Renal cortical epithelial cell (primary cell): ENCODE measurements at regions not wholly inside any gene's neighbourhood (a gene's known extent, or its start where the extent isn't known, plus 50 kb on each side); places are given as distances from the start of the nearest gene placed in this dataset.

Source experiments
- DNase-seq: peaks from one replicate; pipeline ENCODE4 v3.0.0-alpha.2; 2011; ENCODE audit warnings: low read depth

- no peak for DNase-seq
Observed at GRCh38 chr5:165272436-165272835, 1767.0 kb downstream of the MAT2B start.

- DNase-seq, result no peak
Observed at GRCh38 chr5:165277661-165278060, 1772.2 kb downstream of the MAT2B start.

GRCh38 chr5:165282491-165282890, 1777.1 kb downstream of the MAT2B start:
- DNase-seq, result no peak

GRCh38 chr5:165286692-165287091, 1781.3 kb downstream of the MAT2B start:
- DNase-seq, result no peak

- DNase-seq, result no peak
Observed at GRCh38 chr5:165290535-165290934, 1785.1 kb downstream of the MAT2B start.

GRCh38 chr5:165296401-165297130, 1791.1 kb downstream of the MAT2B start:
- no peak for DNase-seq

- DNase-seq, result no peak
Observed at GRCh38 chr5:165304193-165304827, 1798.9 kb downstream of the MAT2B start.

- no peak for DNase-seq
Observed at GRCh38 chr5:165305596-165305995, 1800.2 kb downstream of the MAT2B start.

- DNase-seq, result no peak
Observed at GRCh38 chr5:165309446-165309845, 1804.0 kb downstream of the MAT2B start.

- DNase-seq, result no peak
Observed at GRCh38 chr5:165310031-165310430, 1804.6 kb downstream of the MAT2B start.

- DNase-seq, result peak; percentile 5
Observed at GRCh38 chr5:165321912-165322311, 1816.5 kb downstream of the MAT2B start.

GRCh38 chr5:165325221-165325620, 1819.8 kb downstream of the MAT2B start:
- peak; percentile 53 for DNase-seq

- no peak for DNase-seq
Observed at GRCh38 chr5:165327631-165328030, 1822.2 kb downstream of the MAT2B start.

- DNase-seq, result peak; percentile 2
Observed at GRCh38 chr5:165328846-165329245, 1823.4 kb downstream of the MAT2B start.

GRCh38 chr5:165333623-165334022, 1828.2 kb downstream of the MAT2B start:
- DNase-seq, result peak; percentile 27

- peak; percentile 77 for DNase-seq
Observed at GRCh38 chr5:165334201-165334600, 1828.8 kb downstream of the MAT2B start.

- DNase-seq, result no peak
Observed at GRCh38 chr5:165349735-165350134, 1844.3 kb downstream of the MAT2B start.

- no peak for DNase-seq
Observed at GRCh38 chr5:165351342-165351741, 1845.9 kb downstream of the MAT2B start.

- no peak for DNase-seq
Observed at GRCh38 chr5:165360366-165360765, 1854.9 kb downstream of the MAT2B start.

- no peak for DNase-seq
Observed at GRCh38 chr5:165360784-165361542, 1855.5 kb downstream of the MAT2B start.

- DNase-seq, result no peak
Observed at GRCh38 chr5:165370233-165370632, 1864.8 kb downstream of the MAT2B start.

- no peak for DNase-seq
Observed at GRCh38 chr5:165370794-165371193, 1865.4 kb downstream of the MAT2B start.

- no peak for DNase-seq
Observed at GRCh38 chr5:165375201-165375600, 1869.8 kb downstream of the MAT2B start.
